Thyroid gland (tissue), 4 donors: ENCODE measurements at regions not wholly inside any gene's neighbourhood (a gene's known extent, or its start where the extent isn't known, plus 50 kb on each side); places are given as distances from the start of the nearest gene placed in this dataset.

Experiments
- DNase-seq, 2 donors: peaks; one replicate each; pipeline ENCODE4 v3.0.0-alpha.2; 2019
- H3K27ac ChIP-seq, 3 donors: fragments of 200-600 bp; sonication (generic); 1 replicate in 2 of 3; 2 replicates in 1 of 3; pipeline ENCODE4 v1.5.1; 2016 to 2019; ENCODE audit warnings: mild to moderate bottlenecking in 1 of 3, moderate library complexity in 1 of 3
- H3K27me3 ChIP-seq: fragments of 200-600 bp; sonication (generic); one replicate; pipeline ENCODE4 v1.5.1; 2019
- H3K36me3 ChIP-seq, 2 donors: fragments of 200-600 bp; sonication (generic); one replicate each; pipeline ENCODE4 v1.5.1; 2016 to 2019
- H3K4me1 ChIP-seq, 2 donors: fragments of 200-600 bp; sonication (generic); one replicate each; pipeline ENCODE4 v1.5.1; 2017 to 2019
- H3K4me3 ChIP-seq, 3 donors: fragments of 200-600 bp; sonication (generic); replicated peaks in 1 of 3; 1 replicate in 2 of 3; 2 replicates in 1 of 3; pipeline ENCODE4 v1.5.1; 2016; ENCODE audit warnings: mild to moderate bottlenecking in 1 of 3
- H3K9me3 ChIP-seq: fragments of 200-600 bp; sonication (generic); one replicate; pipeline ENCODE4 v1.5.1; 2017
- POLR2A ChIP-seq, 2 donors: fragments of 450-650 bp; IDR thresholded peaks; one replicate each; pipeline ENCODE4 v1.6.1; 2017; ENCODE audit warnings: antibody characterized with exemption in 2 of 2, mild to moderate bottlenecking in 2 of 2, moderate library complexity in 1 of 2
- WGBS, 2 donors: methylation state at CpG; one replicate each; pipeline ENCODE4 v1.1.5; 2017; 5-methylcytosine and 5-hydroxymethylcytosine counted together
- intact Hi-C: fragments of 100-400 bp; cut with DNase I; formaldehyde crosslinking; loops from one replicate; pipeline ENCODE4 v1.15.1; 2023
- TF ChIP-seq, protein P1 (sequence below), 6 experiments: fragments of 200-600 bp in 3 of 6; fragments of 450-650 bp in 3 of 6; sonication (generic) in 3 of 6; IDR thresholded peaks; one replicate each; pipeline ENCODE4 v1.5.1; 2016 to 2019; ENCODE audit warnings: antibody characterized with exemption in 6 of 6, mild to moderate bottlenecking in 2 of 6, inconsistent platforms in 1 of 6, moderate library complexity in 1 of 6

- peaks cover 2 to 7% of the 10 kb centered on the region in 2 donors for H3K4me1 ChIP-seq
- no peak for DNase-seq
- 66 to 72% methylated on average over 2 of the region's 2 CpGs for WGBS, 2 donors
- H3K9me3 ChIP-seq: no peaks in the 10 kb centered on the region
- intact Hi-C loops: loop anchor here (10.0 kb wide), 1 partner anchor 1094 kb away; no protein-coding TSS in a partner anchor
- H3K4me3 ChIP-seq: no peak overlapping the region
- TF ChIP-seq POLR2A (IDR thresholded peaks at IDR 0.05): no peak
- TF ChIP-seq, protein P1, sequence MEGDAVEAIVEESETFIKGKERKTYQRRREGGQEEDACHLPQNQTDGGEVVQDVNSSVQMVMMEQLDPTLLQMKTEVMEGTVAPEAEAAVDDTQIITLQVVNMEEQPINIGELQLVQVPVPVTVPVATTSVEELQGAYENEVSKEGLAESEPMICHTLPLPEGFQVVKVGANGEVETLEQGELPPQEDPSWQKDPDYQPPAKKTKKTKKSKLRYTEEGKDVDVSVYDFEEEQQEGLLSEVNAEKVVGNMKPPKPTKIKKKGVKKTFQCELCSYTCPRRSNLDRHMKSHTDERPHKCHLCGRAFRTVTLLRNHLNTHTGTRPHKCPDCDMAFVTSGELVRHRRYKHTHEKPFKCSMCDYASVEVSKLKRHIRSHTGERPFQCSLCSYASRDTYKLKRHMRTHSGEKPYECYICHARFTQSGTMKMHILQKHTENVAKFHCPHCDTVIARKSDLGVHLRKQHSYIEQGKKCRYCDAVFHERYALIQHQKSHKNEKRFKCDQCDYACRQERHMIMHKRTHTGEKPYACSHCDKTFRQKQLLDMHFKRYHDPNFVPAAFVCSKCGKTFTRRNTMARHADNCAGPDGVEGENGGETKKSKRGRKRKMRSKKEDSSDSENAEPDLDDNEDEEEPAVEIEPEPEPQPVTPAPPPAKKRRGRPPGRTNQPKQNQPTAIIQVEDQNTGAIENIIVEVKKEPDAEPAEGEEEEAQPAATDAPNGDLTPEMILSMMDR (IDR thresholded peaks at IDR 0.05): no peak
- no peaks in the 10 kb centered on the region for H3K36me3 ChIP-seq
- no peaks in the 10 kb centered on the region for H3K27me3 ChIP-seq
- no peak overlapping the region for H3K27ac ChIP-seq
Measured at GRCh38 chr1:98058676-98059075, 137.8 kb upstream of the DPYD start.

GRCh38 chr1:98057236-98057910 is 136.5 kb upstream of the DPYD start:
- no peak for DNase-seq
- no peak overlapping the region for H3K27ac ChIP-seq
- no peak for TF ChIP-seq POLR2A (IDR thresholded peaks at IDR 0.05)
- TF ChIP-seq, protein P1 (IDR thresholded peaks at IDR 0.05): no peak
- no peaks in the 10 kb centered on the region for H3K9me3 ChIP-seq
- H3K4me3 ChIP-seq: no peak overlapping the region
- H3K27me3 ChIP-seq: no peaks in the 10 kb centered on the region
- peaks cover 6 to 13% of the 10 kb centered on the region in 2 donors for H3K4me1 ChIP-seq
- 85 to 87% methylated on average over 2 of the region's 2 CpGs for WGBS, 2 donors
- H3K36me3 ChIP-seq: no peaks in the 10 kb centered on the region
- intact Hi-C loops: loop anchor here (10.0 kb wide), 1 partner anchor 1093 kb away; no protein-coding TSS in a partner anchor

DNA sequence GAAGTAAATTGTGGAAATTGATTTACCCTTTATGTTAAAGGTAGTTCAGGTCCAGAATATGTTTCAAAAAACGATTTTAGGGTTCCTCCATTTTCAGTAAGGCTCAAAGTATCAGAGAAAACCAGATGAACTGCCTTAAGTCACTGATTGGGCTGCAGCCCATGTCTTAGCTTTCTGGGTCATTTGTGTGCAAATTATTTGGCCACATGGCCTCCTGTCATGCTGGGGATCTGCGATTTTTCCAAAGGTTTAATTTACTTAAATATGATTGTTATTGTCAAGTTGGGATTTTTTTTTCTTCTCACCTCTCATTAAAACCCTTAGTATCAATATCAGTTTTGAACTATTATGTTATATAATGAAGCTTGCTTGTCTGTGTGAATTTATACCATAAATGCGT is 135.9 kb upstream of the DPYD start:
- DNase-seq: no peak
- 66 to 71% methylated on average over 3 of the region's 3 CpGs for WGBS, 2 donors
- Histone ChIP-seq H3K36me3 (no peaks in the 10 kb centered on the region), H3K9me3 (no peaks in the 10 kb centered on the region), H3K4me3 (no peak overlapping the region), H3K4me1 (peaks cover 6 to 13% of the 10 kb centered on the region in 2 donors), H3K27ac (no peak overlapping the region), H3K27me3 (no peaks in the 10 kb centered on the region)
- intact Hi-C loops: loop anchor here (10.0 kb wide), 1 partner anchor 1092 kb away; no protein-coding TSS in a partner anchor
- TF ChIP-seq, protein P1 (IDR thresholded peaks at IDR 0.05): no peak
- no peak for TF ChIP-seq POLR2A (IDR thresholded peaks at IDR 0.05)

DNA sequence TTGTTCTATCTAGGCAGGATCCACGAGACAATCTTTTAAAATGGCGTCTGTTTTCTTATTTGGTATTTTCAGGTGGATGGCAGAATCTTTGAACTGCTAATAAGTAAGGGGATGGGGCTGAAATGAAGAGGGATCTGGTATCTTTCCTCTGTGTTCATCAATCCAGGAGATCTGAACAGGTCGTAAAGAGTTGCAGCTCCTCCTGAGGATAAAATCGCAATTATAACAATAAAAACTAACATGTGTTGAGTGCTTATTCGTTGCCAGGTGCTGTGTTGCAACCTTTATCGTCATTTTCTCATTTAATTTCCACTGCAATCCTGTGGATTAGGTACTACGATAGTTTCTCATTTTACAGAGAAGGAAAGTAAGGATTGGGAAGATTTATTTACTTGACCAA is 134.6 kb upstream of the DPYD start:
- H3K9me3 ChIP-seq: no peaks in the 10 kb centered on the region
- peaks cover 6 to 13% of the 10 kb centered on the region in 2 donors for H3K4me1 ChIP-seq
- TF ChIP-seq, protein P1 (IDR thresholded peaks at IDR 0.05): no peak
- no peak for TF ChIP-seq POLR2A (IDR thresholded peaks at IDR 0.05)
- no peak for DNase-seq
- intact Hi-C loops: loop anchor here (10.0 kb wide), 1 partner anchor 1091 kb away; no protein-coding TSS in a partner anchor
- H3K36me3 ChIP-seq: no peaks in the 10 kb centered on the region
- whole genome bisulfite sequencing, 2 donors: 81 to 85% methylated on average over 7 of the region's 7 CpGs
- no peak overlapping the region for H3K27ac ChIP-seq
- H3K4me3 ChIP-seq: no peak overlapping the region
- no peaks in the 10 kb centered on the region for H3K27me3 ChIP-seq

GRCh38 chr1:98054786-98055185 is 134.0 kb upstream of the DPYD start:
- Histone ChIP-seq H3K27ac (no peak overlapping the region), H3K4me3 (no peak overlapping the region), H3K27me3 (peaks cover 6% of the 10 kb centered on the region), H3K4me1 (peaks cover 6 to 13% of the 10 kb centered on the region in 2 donors), H3K9me3 (no peaks in the 10 kb centered on the region), H3K36me3 (no peaks in the 10 kb centered on the region)
- WGBS, 2 donors: 57 to 61% methylated on average over 4 of the region's 4 CpGs
- intact Hi-C loops: loop anchor here (10.0 kb wide), 1 partner anchor 1090 kb away; no protein-coding TSS in a partner anchor
- DNase-seq: no peak
- TF ChIP-seq, protein P1 (IDR thresholded peaks at IDR 0.05): no peak
- no peak for TF ChIP-seq POLR2A (IDR thresholded peaks at IDR 0.05)
